Activated CD4-positive, alpha-beta T cell treated with anti-CD3 and anti-CD28 coated beads, Interleukin-2, amount 50 U/mL, for 1 hour (primary cell): ENCODE measurements at regions not wholly inside any gene's neighbourhood (a gene's known extent, or its start where the extent isn't known, plus 50 kb on each side); places are given as distances from the start of the nearest gene placed in this dataset.

Experiments
- DNase-seq: peaks from one replicate; pipeline ENCODE4 v3.0.0-alpha.2; 2020

DNA sequence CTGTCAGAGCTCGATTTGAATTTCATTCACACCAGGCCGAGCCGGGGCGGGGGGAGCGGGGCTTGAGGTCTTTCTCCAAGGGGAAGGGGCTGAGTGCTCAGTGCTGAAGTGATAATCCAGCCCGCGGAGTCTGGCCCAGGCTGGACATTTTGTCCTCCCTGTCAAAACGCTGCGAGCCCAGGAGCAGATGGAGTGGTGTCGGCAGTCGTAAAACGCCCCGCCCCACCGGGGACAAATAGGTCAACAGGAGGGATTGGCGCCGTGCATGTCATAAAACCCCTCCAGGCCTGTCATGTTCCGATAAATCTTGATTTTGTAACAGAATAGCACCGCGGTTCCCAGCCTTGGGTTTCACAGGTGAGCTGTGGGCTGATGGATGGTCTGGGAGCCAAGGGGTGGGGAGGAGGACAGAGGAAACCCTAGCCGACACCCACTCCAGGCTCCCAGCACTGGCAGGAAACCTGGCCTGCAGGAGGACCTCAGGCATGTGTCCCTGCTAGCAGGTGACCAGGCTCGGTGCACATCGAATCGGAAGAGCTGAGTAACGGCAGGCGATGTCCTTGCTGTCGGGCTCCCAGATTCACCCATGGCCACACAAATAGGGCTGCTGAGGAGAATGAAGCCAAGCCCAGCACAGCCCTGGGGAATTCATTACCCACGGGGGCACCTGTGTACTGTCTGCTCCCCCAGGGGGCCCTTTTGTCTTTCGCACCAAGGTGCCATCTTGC is 341.4 kb downstream of the FOXL1 start:
- no peak for DNase-seq

DNA sequence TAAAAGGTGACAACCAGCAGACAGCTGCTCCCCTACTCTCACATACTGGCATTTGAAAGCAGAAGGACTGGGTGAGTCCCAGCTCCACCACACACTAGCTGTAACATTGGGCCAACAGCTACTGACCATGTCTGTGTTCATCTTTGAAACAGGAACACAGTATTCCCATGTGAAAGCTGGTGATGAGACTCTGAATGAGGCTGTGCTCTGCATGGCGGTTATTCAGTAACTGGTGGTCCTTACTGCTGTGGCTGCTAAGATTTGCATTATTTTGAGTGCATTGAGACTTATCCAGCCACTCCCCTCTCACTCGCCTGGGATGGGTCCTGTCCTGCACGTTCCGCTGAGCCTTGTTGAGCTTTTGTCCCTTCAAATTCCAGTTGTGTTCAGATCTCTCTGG is 342.9 kb downstream of the FOXL1 start:
- no peak for DNase-seq

DNA sequence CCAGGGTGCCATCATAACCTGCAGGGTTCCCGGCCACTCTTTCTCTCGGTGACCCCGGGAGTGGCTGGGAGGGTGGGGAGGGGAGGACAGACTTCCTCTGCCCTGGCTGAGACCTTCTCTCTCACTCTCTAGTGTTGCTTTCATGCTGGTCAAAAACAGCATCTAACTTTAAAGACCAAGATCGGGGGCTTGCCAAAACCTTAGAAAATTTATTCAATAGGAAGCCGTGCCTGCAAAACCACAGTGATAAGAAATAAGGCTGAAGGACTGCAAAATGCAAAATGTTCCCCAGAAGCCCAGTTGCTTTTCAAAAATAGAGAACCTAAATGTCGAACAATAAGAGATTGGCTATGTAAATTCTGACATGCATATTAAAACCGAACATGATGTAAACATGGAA is 344.0 kb downstream of the FOXL1 start:
- DNase-seq, result no peak

DNA sequence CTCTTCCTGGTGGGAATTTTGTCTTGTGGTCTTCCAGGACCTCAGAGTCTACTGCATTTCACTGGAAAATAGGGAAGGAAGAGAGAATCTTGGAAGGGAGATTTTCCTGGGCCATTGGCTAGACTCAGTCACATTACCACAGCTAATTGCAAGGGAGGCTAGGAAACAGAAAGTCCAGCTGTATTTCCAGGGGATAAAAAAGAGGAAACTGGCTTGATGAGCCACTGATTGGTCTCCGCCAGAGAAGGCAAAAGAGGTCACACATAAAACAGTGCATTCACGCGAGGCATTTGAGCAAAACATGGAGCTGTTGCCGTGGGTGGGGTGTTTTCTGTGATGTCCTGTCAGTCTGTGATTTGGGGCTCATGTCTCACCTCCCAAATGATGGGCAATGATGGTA is 345.3 kb downstream of the FOXL1 start:
- no peak for DNase-seq

DNA sequence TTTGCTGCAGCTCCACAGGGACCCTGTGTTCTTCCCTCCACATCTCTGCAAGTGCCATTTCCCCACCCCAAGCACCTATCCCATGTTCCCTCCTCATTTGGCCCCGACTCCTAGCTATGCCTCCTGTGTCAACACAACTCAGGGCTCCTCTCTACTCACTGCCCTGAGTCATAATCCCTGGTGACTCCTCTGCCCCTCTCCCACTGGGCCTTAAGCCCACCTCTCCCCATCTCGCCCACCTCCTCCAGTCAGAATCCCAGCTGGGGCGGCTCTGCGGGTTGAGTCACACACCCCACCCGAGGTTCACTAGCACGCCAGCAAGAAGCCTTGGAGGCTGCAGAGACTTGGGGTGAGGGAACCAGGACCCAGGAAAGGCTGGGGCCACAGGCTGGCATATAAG is 346.2 kb downstream of the FOXL1 start:
- DNase-seq, result no peak

DNA sequence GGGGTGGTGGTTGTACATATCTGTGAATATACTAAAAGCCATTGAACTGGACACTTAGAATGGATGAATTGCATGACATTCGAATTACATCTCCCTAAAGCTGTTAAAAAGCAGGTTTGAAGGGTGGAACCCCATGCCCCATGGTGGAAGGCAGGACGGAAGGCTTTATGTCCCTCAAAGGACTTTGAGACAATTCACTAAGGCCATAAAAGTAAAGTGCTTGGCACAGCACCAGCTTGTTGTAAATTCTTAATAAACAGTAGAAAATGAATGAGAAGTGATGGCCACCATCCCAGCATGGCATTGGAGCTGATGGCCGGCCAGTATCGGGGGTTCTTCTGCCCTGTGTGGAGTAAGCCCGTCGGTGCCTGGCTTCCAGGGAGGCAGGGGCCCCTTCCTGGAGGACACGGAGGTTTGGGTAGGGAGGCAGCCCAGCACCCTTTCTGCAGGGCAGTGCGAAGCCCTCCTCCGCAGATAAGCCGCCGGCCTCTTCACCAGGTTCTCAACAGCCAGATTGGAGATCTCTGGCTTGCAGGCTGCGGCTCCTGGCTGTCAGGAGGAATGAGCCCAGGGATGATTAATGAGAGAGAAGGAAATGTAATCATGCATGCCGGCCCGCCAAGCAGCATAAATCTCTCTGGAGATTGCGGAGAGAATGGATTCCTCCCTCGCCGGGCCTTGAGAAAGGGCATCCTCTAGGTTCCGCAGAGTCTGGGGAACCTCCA is 346.9 kb downstream of the FOXL1 start:
- DNase-seq, result no peak

DNA sequence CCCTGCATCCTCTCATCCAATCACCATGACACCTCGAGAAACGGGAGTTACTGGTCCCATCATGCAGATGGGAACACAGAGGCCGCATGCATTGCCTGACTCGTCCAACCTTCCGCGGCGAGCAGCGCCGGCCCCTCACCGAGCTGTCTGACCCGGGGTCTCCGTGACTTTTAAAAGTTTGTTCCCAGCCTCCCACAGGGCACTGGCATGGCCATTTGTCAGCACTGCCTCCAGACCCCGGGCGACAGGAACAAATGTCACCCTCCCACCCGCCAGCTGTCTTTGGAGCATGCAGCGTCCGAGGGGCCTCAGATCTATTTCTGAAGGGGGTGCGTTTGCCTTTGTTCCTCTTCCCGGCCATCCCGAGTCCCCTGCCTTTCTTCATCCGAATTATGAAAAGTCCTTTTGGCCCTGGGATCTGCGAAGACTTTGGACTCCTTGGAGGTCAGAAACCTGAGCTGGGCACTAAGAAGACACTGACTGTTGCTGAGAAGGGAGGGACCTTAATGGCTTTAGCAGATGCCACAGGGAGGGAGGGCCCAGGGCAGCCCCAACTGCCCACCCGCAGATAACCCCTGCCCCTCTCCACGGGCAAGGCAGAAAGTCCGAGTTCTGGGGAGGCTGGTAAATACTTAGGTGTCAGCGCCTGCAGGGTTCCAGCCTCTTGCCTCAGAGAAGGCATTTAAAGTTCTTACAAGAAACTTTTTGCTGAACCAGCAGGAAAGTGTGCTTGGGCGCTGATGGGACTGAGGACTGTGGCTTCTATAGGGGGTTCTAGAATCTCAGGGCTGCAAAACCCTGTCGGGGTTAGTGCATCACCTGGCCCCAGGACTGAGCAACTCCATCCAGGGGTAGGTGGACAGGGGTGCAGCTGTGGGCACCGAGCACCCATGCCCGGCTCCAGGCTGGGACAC is 348.1 kb downstream of the FOXL1 start:
- DNase-seq, result no peak

DNA sequence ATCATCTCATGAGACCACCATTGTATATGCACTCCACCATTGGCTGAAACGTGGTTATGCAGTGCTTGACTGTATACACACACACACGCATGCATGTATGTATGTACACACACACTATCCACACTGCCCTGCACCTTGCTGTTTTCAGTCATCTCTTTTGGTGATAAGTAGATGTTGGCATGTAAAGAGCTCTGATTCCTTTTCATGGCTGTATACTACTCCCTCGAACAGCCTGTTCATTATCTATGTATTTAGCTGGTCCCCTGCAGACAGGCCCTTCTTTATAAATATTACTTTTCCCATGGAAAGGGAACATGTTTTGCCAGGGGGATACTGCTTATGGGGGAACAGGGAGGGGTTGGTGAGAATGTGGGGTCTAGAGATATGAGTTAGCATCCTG is 349.4 kb downstream of the FOXL1 start:
- DNase-seq, result no peak

DNA sequence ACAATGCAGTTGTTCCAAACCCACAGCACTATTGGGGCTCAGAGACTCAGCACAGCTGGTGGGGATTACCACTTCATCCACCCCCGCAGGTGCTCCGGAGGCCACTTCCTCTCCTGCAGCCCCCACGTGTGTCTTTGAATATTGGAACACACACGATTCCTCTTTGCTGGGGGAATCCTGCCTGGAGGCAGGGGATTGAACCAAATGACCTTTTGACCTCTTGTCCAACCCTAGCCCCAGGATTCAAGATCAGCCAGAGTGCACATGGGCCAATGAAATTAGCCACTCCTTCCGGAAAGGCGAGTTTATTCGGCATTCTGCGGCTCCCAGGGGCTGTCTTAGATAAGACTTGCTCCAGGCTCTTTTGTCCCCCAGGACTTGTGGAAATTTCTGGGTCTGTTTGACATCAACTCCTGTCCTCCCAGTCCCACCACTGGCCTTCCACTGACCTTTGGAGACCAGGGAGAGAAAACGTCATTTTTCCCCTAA is 350.2 kb downstream of the FOXL1 start:
- DNase-seq, result no peak

DNA sequence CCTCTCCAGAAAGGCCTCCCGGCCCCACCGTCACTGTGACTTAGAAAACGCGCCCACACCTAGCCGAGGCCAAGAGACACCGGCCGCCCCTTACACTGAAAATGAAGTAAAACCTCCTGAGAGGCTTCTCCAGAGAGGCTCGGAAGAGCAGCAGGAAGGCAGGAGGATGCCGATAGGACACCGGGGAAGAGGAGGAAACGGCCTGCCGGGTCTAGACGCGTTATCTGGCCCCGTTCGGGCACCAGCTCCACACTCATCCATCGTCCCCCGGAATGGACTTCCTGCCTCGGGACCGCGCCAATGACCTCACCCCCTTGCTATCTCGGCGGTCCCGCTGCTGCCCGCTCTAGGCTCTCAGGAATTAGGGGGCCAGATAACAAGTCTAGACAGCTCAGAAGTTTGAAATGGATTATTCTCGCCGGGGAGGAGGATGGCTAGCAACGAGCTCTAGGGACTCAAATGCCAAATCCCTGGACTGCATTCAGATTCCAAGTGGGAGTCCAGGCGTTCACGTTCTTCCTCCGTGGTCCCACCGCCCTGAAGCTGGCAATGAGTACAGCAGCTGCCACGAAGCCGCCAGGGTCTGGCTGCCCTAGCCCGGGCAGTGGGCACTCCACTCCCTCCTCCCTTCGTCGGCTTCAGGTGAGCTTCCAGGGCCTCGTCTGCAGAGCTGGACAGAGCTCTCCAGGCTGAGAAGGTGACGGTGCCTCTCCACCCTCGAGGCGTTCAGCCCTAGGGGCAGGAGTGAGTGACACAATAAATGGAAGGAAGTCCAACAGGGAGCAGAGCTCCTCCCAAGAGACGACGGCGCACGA is 350.9 kb downstream of the FOXL1 start:
- no peak for DNase-seq

DNA sequence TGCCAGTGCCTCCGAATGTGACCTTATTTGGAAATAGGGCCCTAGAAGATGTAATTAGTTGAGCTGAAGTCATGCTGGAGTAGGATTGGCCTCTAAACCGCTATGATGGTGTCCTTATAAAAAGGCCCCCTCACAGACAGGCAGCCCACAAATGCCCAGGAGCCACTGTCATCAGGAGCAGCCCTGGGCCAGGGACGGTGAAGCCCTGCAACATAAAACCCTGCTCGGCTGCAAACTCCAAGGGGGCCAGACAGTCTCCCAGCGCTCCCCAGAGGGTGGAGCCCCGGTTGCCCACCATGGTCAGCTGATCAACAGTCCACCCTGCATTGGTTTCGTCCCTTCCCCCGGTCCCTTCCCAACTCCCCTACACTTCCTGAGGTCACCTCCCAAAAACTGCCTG is 351.7 kb downstream of the FOXL1 start:
- no peak for DNase-seq

DNA sequence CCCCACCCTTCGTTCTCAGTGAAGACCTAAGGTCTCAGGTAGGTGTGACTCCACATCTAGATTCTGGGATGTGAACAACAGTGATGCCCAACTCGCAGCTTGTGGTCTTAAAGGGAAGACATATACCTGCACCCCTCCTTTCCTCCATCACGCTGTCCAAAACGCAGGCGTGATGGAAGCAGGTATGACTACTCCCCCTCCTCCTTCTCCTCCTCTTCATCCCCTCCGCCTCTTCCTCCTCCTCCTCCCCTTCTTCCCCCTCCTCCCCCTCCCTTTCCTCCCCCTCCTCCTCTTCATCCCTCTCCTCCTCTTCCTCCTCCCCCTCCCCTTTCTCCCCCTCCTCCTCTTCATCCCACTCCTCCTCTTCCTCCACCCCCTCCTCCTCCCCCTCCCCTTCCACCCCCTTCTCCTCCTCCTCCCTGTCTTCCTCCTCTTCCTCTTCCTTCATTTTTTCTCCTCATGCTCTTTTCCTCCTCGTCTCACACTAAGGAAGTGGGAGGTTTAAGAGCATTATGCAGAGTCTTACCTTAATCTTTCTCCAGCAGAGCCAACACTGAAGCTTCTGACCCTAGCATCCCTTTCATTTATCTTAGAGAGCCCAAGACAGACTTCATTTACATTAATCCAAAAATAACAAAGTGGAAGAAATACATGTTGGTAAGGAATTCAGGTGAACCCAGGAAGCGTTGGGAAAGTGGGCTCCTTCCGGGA is 352.5 kb downstream of the FOXL1 start:
- no peak for DNase-seq

DNA sequence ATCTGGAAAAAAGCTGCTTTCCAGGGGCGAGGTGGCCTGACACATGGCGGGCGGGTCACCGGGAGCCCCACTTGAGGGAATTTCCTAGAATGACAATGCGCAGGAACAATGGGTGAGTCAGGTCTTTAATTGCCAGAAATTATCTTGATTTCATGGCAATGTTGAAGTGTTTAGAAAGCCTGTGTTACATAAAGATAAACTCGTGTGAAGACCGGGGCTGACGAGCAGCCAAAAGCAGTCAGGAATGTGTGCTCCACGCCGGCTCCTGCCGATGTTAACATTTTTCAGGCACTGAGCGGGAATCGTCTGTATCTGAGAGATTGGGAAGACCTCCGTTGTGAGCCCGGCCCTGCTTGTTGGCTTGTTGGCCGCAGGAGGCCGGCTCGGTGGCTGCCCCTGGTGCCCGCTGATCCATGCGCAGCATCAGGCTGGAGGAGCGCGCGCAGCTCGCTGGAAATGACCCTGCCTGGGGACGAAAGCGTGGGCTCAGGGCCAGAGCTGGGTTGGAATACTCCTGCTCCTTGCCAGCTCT is 353.1 kb downstream of the FOXL1 start:
- DNase-seq, result no peak

DNA sequence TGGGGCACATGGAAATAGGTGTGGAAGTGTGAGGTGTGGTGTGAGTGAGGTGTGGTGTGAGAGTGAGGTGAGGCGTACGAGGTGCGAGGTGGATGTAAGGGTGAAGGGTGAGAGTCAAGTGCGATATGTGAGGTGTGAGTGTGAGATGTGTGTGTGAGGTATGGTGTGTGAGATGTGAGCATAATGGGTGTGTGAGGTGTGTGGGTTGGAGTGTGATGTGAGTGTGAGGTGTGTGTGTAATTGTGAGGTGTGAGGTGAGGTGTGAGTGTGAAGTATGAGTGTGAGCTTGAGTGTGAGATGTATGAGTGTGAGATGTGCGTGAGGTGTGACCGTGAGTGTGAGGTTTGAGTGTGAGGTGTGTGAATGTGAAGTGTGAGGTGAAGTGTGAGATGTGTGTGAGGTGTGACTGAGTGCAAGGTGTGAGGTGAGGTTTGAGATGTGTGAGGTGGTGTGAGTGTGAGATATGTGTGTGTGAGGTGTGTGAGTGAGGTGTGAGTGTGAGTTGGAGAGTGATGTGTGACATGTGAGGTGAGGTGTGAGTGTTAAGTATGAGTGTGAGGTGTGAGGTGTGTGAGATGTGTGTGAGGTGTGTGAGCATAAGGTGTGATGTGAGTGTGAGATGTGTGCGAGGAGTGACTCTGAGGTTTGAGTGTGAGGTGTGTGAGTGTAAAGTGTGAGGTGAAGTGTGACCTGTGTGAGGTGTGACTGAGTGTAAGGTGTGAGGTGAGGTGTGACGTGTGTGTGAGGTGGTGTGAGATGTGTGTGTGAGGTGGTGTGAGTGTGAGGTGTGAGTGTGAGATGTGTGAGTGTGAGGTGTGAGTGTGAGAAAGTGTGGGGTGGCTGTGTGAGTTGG is 354.0 kb downstream of the FOXL1 start:
- DNase-seq, result no peak

DNA sequence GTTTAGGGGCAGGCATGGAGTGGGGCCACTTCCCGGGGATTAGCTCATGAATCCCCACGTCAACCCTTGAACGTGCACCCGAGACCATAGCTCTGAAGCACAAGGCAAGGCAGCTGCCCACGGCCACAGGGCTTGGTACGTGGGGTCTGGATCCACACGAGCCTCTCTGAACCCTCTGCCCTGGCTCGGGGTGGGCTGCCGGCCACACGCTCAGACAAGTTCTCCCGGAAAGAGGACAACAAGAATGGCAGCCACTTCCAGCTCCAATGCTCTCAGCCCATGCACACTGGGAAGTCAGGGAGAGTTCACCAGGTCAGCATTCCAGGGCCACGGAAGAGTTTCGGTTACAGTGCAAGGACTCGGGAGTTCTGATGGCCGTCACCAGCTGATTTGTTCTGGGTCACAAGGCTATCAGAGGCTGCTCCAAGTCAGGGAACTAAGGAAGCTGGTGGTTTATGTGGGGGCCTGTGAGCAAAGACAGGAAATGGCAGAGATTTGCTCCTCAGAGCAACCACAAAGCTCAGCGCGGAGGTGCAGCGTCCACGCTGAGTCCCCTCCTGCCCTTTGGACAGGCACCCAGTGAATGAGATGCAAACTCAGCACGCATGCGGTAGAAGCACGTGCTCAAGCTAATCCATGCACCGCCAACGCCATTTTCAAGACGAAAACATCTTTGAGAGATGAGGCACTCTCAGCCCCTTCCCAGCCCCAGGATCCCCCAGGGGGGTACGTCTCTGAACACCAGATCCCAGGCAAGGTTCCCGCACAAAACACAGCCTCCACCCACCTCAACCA is 356.4 kb downstream of the FOXL1 start:
- no peak for DNase-seq

DNA sequence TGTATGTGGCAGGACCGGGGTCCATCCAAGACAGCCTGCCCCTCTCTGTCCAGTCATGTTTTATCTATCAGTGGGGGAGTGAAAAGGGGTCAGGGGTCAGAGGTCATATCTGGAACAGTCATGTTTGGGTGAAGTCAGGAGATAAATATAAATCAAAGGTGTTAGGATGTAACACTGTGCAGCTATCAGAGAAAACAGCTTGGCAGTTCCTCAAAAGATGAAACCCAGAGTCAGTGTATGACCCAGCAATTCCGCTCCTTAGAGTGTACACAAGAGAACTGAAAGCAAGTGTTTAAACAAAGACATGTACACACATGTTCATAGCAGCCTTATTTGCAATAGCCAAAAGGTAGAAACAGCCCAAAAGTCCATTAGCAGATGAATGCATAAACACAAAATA is 361.3 kb downstream of the FOXL1 start:
- DNase-seq, result no peak

DNA sequence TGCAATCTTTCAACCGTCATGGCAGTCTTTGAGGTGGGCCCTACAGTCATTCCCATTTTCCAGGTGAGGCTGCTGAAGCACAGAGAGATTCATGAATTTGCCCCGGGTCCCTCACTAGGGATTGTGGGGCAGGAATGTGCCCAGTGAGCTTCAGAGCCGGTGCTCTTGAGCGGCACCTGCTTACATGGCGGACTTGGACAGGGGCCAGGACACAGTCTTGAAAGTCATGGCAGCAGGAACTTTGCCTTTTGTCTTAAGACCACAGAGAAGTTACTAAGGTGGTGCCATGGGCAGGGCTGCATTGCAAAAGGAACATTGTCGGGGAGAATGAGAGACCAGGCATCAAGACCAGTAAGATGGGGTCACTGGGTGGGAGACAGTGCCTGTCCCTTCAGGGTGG is 363.4 kb downstream of the FOXL1 start:
- DNase-seq, result no peak

DNA sequence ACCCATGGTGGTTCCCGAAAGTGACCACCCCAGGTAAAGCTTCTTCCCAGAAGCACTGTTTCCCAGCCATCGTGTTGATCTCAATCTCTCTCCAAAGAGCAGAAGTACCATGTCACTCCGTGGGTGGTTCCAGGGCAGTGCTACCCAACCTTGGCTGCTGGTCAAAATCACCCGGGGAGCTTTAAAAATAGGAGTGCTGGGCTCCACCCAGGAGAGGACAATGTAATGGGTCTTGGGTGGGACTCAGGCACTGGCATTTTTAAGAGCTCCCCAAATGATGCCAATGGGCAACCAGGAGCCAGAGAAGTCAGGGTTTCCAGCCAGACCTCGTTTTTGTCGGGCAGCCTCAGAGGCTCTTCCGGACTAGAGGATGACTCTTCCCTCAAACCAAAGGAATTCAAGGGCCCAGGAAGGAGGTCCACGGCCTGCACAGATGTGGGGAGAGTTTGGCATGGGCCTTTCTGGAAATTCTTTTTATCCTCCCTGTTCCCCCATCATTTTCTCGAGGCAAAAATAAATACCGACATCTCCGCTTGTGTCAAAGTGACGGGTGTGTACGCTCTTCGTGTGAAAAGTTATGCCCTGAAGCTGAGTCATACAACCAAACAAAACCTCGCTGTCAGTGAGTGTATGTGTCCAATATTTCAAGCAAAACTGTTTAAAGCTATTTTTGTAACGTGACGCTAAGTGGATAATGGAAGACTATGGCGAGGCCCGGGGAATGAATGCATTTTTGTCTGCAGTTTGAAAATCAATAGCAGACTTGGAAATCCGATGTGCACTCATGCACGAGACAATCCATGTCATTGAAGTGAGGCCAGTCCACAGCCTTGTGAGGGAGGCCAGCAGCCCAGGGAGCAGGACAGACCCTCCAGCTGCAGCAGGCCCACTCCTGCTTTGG is 364.1 kb downstream of the FOXL1 start:
- DNase-seq, result no peak
